ENCODE measurements at regions not wholly inside any gene's neighbourhood (a gene's known extent, or its start where the extent isn't known, plus 50 kb on each side); places are given as distances from the start of the nearest gene placed in this dataset.

DNA sequence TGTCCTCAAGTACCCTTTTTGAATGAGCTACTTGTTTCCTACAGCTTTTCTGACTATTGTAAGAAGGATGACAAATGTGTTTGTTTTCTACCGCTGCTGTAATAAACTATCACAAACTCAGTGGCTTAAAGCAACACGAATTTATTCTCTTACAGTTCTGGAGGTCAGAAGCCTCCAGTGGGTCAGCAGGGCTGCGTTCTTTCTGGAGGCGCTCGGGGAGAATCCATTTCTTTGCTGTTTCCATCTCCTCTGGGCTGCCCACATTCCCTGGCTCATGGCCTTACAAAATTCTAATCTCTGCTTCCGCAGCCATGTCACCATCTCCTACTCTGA lies 128.5 kb downstream of the SPP2 start:
- 59% methylated on average over 6 of the region's 6 CpGs for WGBS (ENCODE audit: low lambda C conversion rate)
- intact Hi-C loops (cut with micrococcal nuclease; ENCODE audit: unreplicated experiment) (no loop called here), in situ Hi-C loops (cut with HindIII; ENCODE audit: extremely low pct_ligation_motif_present, low pct_unique_long_range_greater_than_20kb) (no loop called here)
- FAIRE-seq (no peak), DNase-seq (ENCODE audit: low spot score) (no peak), ATAC-seq (no peak)
- Histone ChIP-seq H4K20me1 (ENCODE audit: insufficient read depth, low read length) (no peaks in the 10 kb centered on the region), H3K4me1 (ENCODE audit: insufficient read depth, low read length) (no peaks in the 10 kb centered on the region), H3K9ac (ENCODE audit: insufficient read depth, low read depth, low read length) (no peak overlapping the region), H3K27ac (ENCODE audit: extremely low read length, insufficient read depth, low read length) (no peak overlapping the region), H3K36me3 (replicated peaks in 1 of 2; ENCODE audit: control insufficient read depth in 1 of 2, insufficient read depth in 2 of 2, low read length in 2 of 2) (no peaks in the 10 kb centered on the region), H3K79me2 (ENCODE audit: insufficient read depth, low read length) (no peaks in the 10 kb centered on the region), H2AFZ (ENCODE audit: low read length) (no peak overlapping the region), H3K9me3 (ENCODE audit: low read length) (no peaks in the 10 kb centered on the region), H3K27me3 (ENCODE audit: control insufficient read depth in 1 of 2, insufficient read depth in 2 of 2, low read length in 2 of 2) (0 out of 5 replicates have a peak, but pooled peaks cover 0 to 10% of the 10 kb centered on the region in 2 experiments), H3K4me3 (replicated peaks in 1 of 3; ENCODE audit: insufficient read depth in 1 of 3, low read depth in 2 of 3, low read length in 3 of 3) (no peak overlapping the region), H3K4me2 (ENCODE audit: low read depth, low read length) (no peak overlapping the region)
- ChIA-PET POLR2A (no interaction called here), CTCF (ENCODE audit: low intra/inter-chr PET ratio, low total read pairs) (no interaction called here)
- BruUV-seq (replicated peaks): no TSS peak
- TF ChIP-seq SMAD1 (CRISPR knock-in tag; IDR thresholded peaks at IDR 0.05; ENCODE audit: borderline replicate concordance, low read depth) (no peak), SP140L (CRISPR knock-in tag; IDR thresholded peaks at IDR 0.05; ENCODE audit: borderline replicate concordance) (no peak), HHEX (CRISPR knock-in tag; IDR thresholded peaks at IDR 0.05) (no peak), ZBTB1 (CRISPR knock-in tag; IDR thresholded peaks at IDR 0.05; ENCODE audit: borderline replicate concordance) (no peak), FOSL1 (CRISPR knock-in tag; IDR thresholded peaks at IDR 0.05; ENCODE audit: borderline replicate concordance) (no peak), ZNF552 (CRISPR knock-in tag; IDR thresholded peaks at IDR 0.05; ENCODE audit: borderline replicate concordance) (no peak), MIXL1 (CRISPR knock-in tag; IDR thresholded peaks at IDR 0.05) (no peak), ETV5 (CRISPR knock-in tag; IDR thresholded peaks at IDR 0.05; ENCODE audit: borderline replicate concordance) (no peak), MEF2D (CRISPR knock-in tag; IDR thresholded peaks at IDR 0.05) (no peak), ZNF12 (CRISPR knock-in tag; IDR thresholded peaks at IDR 0.05) (no peak), ZSCAN29 (CRISPR knock-in tag; conservative IDR thresholded peaks at IDR 0.05) (no peak), ATM (IDR thresholded peaks at IDR 0.05; ENCODE audit: borderline replicate concordance) (no peak), EED (CRISPR knock-in tag; IDR thresholded peaks at IDR 0.05) (no peak)
- TF ChIP-seq, protein P1, sequence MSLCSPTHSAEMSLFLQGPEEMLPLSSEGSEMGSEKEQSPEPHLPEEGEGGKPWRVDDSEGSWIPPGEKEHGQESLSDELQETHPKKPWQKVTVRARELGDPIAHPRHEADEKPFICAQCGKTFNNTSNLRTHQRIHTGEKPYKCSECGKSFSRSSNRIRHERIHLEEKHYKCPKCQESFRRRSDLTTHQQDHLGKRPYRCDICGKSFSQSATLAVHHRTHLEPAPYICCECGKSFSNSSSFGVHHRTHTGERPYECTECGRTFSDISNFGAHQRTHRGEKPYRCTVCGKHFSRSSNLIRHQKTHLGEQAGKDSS (CRISPR knock-in tag; IDR thresholded peaks at IDR 0.05; ENCODE audit: borderline replicate concordance, low read depth): no peak
- TF ChIP-seq, protein P2, sequence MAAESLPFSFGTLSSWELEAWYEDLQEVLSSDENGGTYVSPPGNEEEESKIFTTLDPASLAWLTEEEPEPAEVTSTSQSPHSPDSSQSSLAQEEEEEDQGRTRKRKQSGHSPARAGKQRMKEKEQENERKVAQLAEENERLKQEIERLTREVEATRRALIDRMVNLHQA (CRISPR knock-in tag; IDR thresholded peaks at IDR 0.05): no peak
- TF ChIP-seq, protein P3, sequence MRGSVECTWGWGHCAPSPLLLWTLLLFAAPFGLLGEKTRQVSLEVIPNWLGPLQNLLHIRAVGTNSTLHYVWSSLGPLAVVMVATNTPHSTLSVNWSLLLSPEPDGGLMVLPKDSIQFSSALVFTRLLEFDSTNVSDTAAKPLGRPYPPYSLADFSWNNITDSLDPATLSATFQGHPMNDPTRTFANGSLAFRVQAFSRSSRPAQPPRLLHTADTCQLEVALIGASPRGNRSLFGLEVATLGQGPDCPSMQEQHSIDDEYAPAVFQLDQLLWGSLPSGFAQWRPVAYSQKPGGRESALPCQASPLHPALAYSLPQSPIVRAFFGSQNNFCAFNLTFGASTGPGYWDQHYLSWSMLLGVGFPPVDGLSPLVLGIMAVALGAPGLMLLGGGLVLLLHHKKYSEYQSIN (CRISPR knock-in tag; IDR thresholded peaks at IDR 0.05; ENCODE audit: borderline replicate concordance): no peak
- TF ChIP-seq, protein P4, sequence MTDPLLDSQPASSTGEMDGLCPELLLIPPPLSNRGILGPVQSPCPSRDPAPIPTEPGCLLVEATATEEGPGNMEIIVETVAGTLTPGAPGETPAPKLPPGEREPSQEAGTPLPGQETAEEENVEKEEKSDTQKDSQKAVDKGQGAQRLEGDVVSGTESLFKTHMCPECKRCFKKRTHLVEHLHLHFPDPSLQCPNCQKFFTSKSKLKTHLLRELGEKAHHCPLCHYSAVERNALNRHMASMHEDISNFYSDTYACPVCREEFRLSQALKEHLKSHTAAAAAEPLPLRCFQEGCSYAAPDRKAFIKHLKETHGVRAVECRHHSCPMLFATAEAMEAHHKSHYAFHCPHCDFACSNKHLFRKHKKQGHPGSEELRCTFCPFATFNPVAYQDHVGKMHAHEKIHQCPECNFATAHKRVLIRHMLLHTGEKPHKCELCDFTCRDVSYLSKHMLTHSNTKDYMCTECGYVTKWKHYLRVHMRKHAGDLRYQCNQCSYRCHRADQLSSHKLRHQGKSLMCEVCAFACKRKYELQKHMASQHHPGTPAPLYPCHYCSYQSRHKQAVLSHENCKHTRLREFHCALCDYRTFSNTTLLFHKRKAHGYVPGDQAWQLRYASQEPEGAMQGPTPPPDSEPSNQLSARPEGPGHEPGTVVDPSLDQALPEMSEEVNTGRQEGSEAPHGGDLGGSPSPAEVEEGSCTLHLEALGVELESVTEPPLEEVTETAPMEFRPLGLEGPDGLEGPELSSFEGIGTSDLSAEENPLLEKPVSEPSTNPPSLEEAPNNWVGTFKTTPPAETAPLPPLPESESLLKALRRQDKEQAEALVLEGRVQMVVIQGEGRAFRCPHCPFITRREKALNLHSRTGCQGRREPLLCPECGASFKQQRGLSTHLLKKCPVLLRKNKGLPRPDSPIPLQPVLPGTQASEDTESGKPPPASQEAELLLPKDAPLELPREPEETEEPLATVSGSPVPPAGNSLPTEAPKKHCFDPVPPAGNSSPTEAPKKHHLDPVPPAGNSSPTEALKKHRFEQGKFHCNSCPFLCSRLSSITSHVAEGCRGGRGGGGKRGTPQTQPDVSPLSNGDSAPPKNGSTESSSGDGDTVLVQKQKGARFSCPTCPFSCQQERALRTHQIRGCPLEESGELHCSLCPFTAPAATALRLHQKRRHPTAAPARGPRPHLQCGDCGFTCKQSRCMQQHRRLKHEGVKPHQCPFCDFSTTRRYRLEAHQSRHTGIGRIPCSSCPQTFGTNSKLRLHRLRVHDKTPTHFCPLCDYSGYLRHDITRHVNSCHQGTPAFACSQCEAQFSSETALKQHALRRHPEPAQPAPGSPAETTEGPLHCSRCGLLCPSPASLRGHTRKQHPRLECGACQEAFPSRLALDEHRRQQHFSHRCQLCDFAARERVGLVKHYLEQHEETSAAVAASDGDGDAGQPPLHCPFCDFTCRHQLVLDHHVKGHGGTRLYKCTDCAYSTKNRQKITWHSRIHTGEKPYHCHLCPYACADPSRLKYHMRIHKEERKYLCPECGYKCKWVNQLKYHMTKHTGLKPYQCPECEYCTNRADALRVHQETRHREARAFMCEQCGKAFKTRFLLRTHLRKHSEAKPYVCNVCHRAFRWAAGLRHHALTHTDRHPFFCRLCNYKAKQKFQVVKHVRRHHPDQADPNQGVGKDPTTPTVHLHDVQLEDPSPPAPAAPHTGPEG (CRISPR knock-in tag; IDR thresholded peaks at IDR 0.05): no peak

Data from HepG2 (cell line).